GM12878 (cell line): ENCODE measurements at regions not wholly inside any gene's neighbourhood (a gene's known extent, or its start where the extent isn't known, plus 50 kb on each side); places are given as distances from the start of the nearest gene placed in this dataset.

Experiments
- ATAC-seq: fragments of 200-7000 bp; cut with Tn5 transposase; 3 replicates; pipeline ENCODE4 v1.9.1; 2020; ENCODE audit warnings: mild to moderate bottlenecking, moderate library complexity
- BruUV-seq: library from RNA; stranded (reverse); fragments of 400-500 nt; replicated peaks from 2 replicates; lab custom pipeline; 2021; lab: Mats Ljungman, UMichigan
- CTCF ChIA-PET: fragments of 300-600 bp; sonication (Branson Sonifier 250); formaldehyde crosslinking; extraction: SDS; loops from one replicate; lab custom pipeline; 2021; ENCODE audit warnings: inconsistent platforms; lab: Yijun Ruan, JAX
- POLR2A ChIA-PET: fragments of 350-600 bp; formaldehyde crosslinking; extraction: SDS; loops from one replicate; lab custom pipeline; 2021; ENCODE audit warnings: inconsistent platforms; lab: Charles Lee
- RAD21 ChIA-PET: fragments of 300-600 bp; sonication (Branson Sonifier 250); formaldehyde crosslinking; loops from one replicate; lab custom pipeline; 2023; ENCODE audit warnings: antibody characterized with exemption; ENCODE audit not compliant: unreplicated experiment; lab: Charles Lee
- SMC1A ChIA-PET: fragments of 300-600 bp; sonication (Branson Sonifier 250); formaldehyde crosslinking; loops from one replicate; lab custom pipeline; 2023; ENCODE audit not compliant: unreplicated experiment, uncharacterized antibody; lab: Charles Lee
- DNase-seq: peaks from one replicate; pipeline ENCODE4 v3.0.0-alpha.2; 2011; ENCODE audit warnings: low read depth, low spot score
- FAIRE-seq: peaks from 3 replicates; lab custom pipeline; 2011; peaks lifted over from hg19 to GRCh38; lab: Jason Lieb, UNC
- H2AFZ ChIP-seq: 2 replicates; pipeline ENCODE4 v1.6.0; 2011; ENCODE audit warnings: low read depth, low read length, control low read depth; ENCODE audit not compliant: control insufficient read depth
- H3K27ac ChIP-seq: 2 replicates; pipeline ENCODE4 v1.5.1; 2011; ENCODE audit warnings: control low read depth; ENCODE audit not compliant: control insufficient read depth, insufficient read depth
- H3K27me3 ChIP-seq, 2 experiments: replicated peaks in 1 of 2; 2 replicates each; pipeline versions ENCODE4 v1.6.0 to v1.6.1; 2011; ENCODE audit warnings: low read length in 1 of 2; ENCODE audit not compliant: control insufficient read depth in 2 of 2, insufficient read depth in 2 of 2
- H3K36me3 ChIP-seq, 2 experiments: 2 replicates each; pipeline ENCODE4 v1.5.1; 2011; ENCODE audit warnings: low read length in 1 of 2; ENCODE audit not compliant: control insufficient read depth in 2 of 2, insufficient read depth in 2 of 2
- H3K4me1 ChIP-seq: 2 replicates; pipeline ENCODE4 v1.6.1; 2011; ENCODE audit warnings: mild to moderate bottlenecking, low read length, moderate library complexity, mixed read lengths; ENCODE audit not compliant: control insufficient read depth, insufficient read depth
- H3K4me2 ChIP-seq: 2 replicates; pipeline ENCODE4 v1.6.0; 2011; ENCODE audit warnings: control low read depth; ENCODE audit not compliant: control insufficient read depth, insufficient read depth
- H3K4me3 ChIP-seq: fragments of 200-600 bp; sonication (generic); 2 replicates; pipeline ENCODE4 v1.5.1; 2016
- H3K79me2 ChIP-seq: 2 replicates; pipeline ENCODE4 v1.6.0; 2011; ENCODE audit warnings: low read length; ENCODE audit not compliant: control insufficient read depth, insufficient read depth
- H3K9ac ChIP-seq: 2 replicates; pipeline ENCODE4 v1.8.0; 2011; ENCODE audit warnings: low read length, control low read depth, mixed read lengths; ENCODE audit not compliant: control insufficient read depth, insufficient read depth
- H3K9me3 ChIP-seq: replicated peaks from 3 replicates; pipeline ENCODE4 v1.5.1; 2011; ENCODE audit warnings: mild to moderate bottlenecking, low read length; ENCODE audit not compliant: control insufficient read depth, insufficient read depth
- H4K20me1 ChIP-seq: 2 replicates; pipeline ENCODE4 v1.6.0; 2011; ENCODE audit not compliant: control insufficient read depth, insufficient read depth
- BHLHE40 ChIP-seq, 2 experiments: fragments of 450-650 bp in 1 of 2; IDR thresholded peaks; 2 replicates each; pipeline ENCODE4 v1.6.1; 2011 to 2017; ENCODE audit warnings: low read depth in 2 of 2, borderline replicate concordance in 1 of 2, improper control_type of control experiment in 1 of 2, low read length in 1 of 2, mild to moderate bottlenecking in 1 of 2
- HDAC2 ChIP-seq: fragments of 200-600 bp; sonication (generic); IDR thresholded peaks from 2 replicates; pipeline ENCODE4 v1.6.1; 2017
- KAT2A ChIP-seq: conservative IDR thresholded peaks from 2 replicates; pipeline ENCODE4 v1.6.1; 2011; ENCODE audit warnings: low read depth, low read length; ENCODE audit not compliant: control insufficient read depth
- LARP7 ChIP-seq: fragments of 450-650 bp; IDR thresholded peaks from 2 replicates; pipeline ENCODE4 v1.6.1; 2017; ENCODE audit warnings: mild to moderate bottlenecking
- NFIC ChIP-seq: IDR thresholded peaks from 2 replicates; pipeline ENCODE4 v1.6.1; 2012; ENCODE audit warnings: low read depth, mild to moderate bottlenecking, inconsistent platforms, low read length, moderate library complexity
- SMARCA5 ChIP-seq: fragments of 450-650 bp; IDR thresholded peaks from 2 replicates; pipeline ENCODE4 v1.6.1; 2017; ENCODE audit warnings: mild to moderate bottlenecking
- ZNF217 ChIP-seq: fragments of 450-650 bp; IDR thresholded peaks from 2 replicates; pipeline ENCODE4 v1.6.1; 2017; ENCODE audit warnings: antibody characterized with exemption, mild to moderate bottlenecking
- WGBS: methylation state at CpG from one replicate; pipeline ENCODE4 v1.1.6; 2016; ENCODE audit warnings: low lambda C conversion rate; ENCODE audit not compliant: insufficient replicate concordance, insufficient coverage; ENCODE audit errors: missing lambda C conversion rate; 5-methylcytosine and 5-hydroxymethylcytosine counted together
- in situ Hi-C: fragments of 300-500 bp; cut with MboI; formaldehyde crosslinking; loops from 9 replicates; pipeline ENCODE4 v1.14.3; 2018; ENCODE audit warnings: mixed read lengths
- intact Hi-C: fragments of 100-400 bp; cut with micrococcal nuclease; formaldehyde crosslinking; loops from one replicate; pipeline ENCODE4 v1.14.2; 2022; ENCODE audit not compliant: unreplicated experiment
- TF ChIP-seq, protein P1 (sequence below): IDR thresholded peaks from 2 replicates; pipeline ENCODE4 v1.6.1; 2012; ENCODE audit warnings: low read depth, low read length, improper control_type of control experiment
- TF ChIP-seq, protein P2 (sequence below): fragments of 450-650 bp; IDR thresholded peaks from 2 replicates; pipeline ENCODE4 v1.6.1; 2017; ENCODE audit warnings: mild to moderate bottlenecking, low read depth, inconsistent platforms; ENCODE audit not compliant: poor library complexity, severe bottlenecking

- no peaks in the 10 kb centered on the region for H3K27me3 ChIP-seq
- TF ChIP-seq BHLHE40 (IDR thresholded peaks at IDR 0.05; ENCODE audit: borderline replicate concordance in 1 of 2, low read depth in 2 of 2, low read length in 1 of 2) (no peak), LARP7 (no peak), HDAC2 (no peak), ZNF217 (no peak), NFIC (no peak), KAT2A (no peak), SMARCA5 (no peak)
- TF ChIP-seq, protein P1, sequence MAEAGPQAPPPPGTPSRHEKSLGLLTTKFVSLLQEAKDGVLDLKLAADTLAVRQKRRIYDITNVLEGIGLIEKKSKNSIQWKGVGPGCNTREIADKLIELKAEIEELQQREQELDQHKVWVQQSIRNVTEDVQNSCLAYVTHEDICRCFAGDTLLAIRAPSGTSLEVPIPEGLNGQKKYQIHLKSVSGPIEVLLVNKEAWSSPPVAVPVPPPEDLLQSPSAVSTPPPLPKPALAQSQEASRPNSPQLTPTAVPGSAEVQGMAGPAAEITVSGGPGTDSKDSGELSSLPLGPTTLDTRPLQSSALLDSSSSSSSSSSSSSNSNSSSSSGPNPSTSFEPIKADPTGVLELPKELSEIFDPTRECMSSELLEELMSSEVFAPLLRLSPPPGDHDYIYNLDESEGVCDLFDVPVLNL, result no peak
- TF ChIP-seq, protein P2, sequence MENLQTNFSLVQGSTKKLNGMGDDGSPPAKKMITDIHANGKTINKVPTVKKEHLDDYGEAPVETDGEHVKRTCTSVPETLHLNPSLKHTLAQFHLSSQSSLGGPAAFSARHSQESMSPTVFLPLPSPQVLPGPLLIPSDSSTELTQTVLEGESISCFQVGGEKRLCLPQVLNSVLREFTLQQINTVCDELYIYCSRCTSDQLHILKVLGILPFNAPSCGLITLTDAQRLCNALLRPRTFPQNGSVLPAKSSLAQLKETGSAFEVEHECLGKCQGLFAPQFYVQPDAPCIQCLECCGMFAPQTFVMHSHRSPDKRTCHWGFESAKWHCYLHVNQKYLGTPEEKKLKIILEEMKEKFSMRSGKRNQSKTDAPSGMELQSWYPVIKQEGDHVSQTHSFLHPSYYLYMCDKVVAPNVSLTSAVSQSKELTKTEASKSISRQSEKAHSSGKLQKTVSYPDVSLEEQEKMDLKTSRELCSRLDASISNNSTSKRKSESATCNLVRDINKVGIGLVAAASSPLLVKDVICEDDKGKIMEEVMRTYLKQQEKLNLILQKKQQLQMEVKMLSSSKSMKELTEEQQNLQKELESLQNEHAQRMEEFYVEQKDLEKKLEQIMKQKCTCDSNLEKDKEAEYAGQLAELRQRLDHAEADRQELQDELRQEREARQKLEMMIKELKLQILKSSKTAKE, result no peak
- TF ChIP-seq, all 136 proteins: peak for 0
- no TSS peak for BruUV-seq
- H3K36me3 ChIP-seq, result no peaks in the 10 kb centered on the region
- 3% methylated on average over 7 of the region's 7 CpGs for WGBS
- ChIA-PET RAD21 (no interaction called here), SMC1A (no interaction called here), POLR2A (no interaction called here), CTCF (no interaction called here)
- no peaks in the 10 kb centered on the region for H4K20me1 ChIP-seq
- H3K79me2 ChIP-seq, result no peaks in the 10 kb centered on the region
- no peak overlapping the region for H3K9ac ChIP-seq
- H3K9me3 ChIP-seq, result no peaks in the 10 kb centered on the region
- ATAC-seq, result no peak
- in situ Hi-C loops (no loop called here), intact Hi-C loops (no loop called here)
- H2AFZ ChIP-seq, result no peak overlapping the region
- no peaks in the 10 kb centered on the region for H3K4me1 ChIP-seq
- no peak for DNase-seq
- H3K4me2 ChIP-seq, result no peak overlapping the region
- no peak for FAIRE-seq
- no peak overlapping the region for H3K27ac ChIP-seq
- H3K4me3 ChIP-seq, result no peak overlapping the region
Measured at GRCh38 chr17:73814075-73814474, 169.8 kb upstream of the SDK2 start.
